HepG2 (cell line): ENCODE measurements at regions not wholly inside any gene's neighbourhood (a gene's known extent, or its start where the extent isn't known, plus 50 kb on each side); places are given as distances from the start of the nearest gene placed in this dataset.

Experiments used
- BHLHE40 ChIP-seq: IDR thresholded peaks from 2 replicates; pipeline ENCODE4 v1.6.1; 2011; ENCODE audit warnings: low read length, improper control_type of control experiment
- GABPB1 ChIP-seq: IDR thresholded peaks from 2 replicates; pipeline ENCODE4 v1.6.1; 2016; ENCODE audit warnings: mild to moderate bottlenecking, missing genetic modification reagents, moderate library complexity, missing compliant biosample characterization
- NR2F6 ChIP-seq, 2 experiments: IDR thresholded peaks; 2 replicates each; pipeline ENCODE4 v1.6.1; 2016; ENCODE audit warnings: antibody characterized with exemption in 1 of 2, mild to moderate bottlenecking in 1 of 2
- SUZ12 ChIP-seq: fragments of 150-350 bp; IDR thresholded peaks from 2 replicates; pipeline ENCODE4 v1.6.1; 2014; ENCODE audit warnings: low read depth, low read length
- TAF1 ChIP-seq: sonication (generic); formaldehyde crosslinking; IDR thresholded peaks from 2 replicates; pipeline ENCODE4 v1.4.0; 2020; ENCODE audit warnings: missing genetic modification reagents
- ZNF589 ChIP-seq: sonication (generic); formaldehyde crosslinking; conservative IDR thresholded peaks from 2 replicates; pipeline ENCODE4 v1.8.0; 2022; ENCODE audit warnings: mild to moderate bottlenecking, moderate library complexity, missing genetic modification reagents
- TF ChIP-seq, protein P1 (sequence below): sonication (generic); formaldehyde crosslinking; IDR thresholded peaks from 2 replicates; pipeline ENCODE4 v1.5.0; 2020; ENCODE audit warnings: mild to moderate bottlenecking, missing genetic modification reagents, moderate library complexity
- TF ChIP-seq, protein P2 (sequence below): sonication (generic); formaldehyde crosslinking; IDR thresholded peaks from 2 replicates; pipeline ENCODE4 v1.4.0; 2020; ENCODE audit warnings: missing genetic modification reagents

DNA sequence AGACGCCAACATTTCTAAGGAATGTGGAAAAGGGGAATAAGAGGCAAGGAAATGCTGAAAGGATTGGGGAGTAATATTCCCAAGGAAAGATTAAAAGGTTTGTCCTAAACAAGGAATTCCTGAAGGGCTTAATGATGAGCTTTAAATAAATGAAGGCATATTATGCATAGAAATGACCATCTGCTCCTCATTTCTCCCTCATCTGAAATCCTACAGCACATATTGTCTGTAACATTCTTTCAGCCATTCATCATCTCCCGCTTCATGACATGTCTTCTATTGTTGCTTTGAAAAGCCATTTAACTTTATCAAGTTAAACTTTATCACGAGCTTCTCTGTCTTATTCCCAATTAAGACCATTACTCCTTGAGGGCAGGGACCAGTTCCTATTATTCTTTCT is 608.7 kb upstream of the PLXNA2 start:
- TF ChIP-seq GABPB1 (CRISPR knock-in tag) (no peak), SUZ12 (no peak), NR2F6 (IDR thresholded peaks at IDR 0.05) (no peak), NR2F6 (CRISPR knock-in tag; IDR thresholded peaks at IDR 0.05) (no peak), BHLHE40 (no peak), ZNF589 (CRISPR knock-in tag) (no peak), TAF1 (no peak)
- TF ChIP-seq, protein P1, sequence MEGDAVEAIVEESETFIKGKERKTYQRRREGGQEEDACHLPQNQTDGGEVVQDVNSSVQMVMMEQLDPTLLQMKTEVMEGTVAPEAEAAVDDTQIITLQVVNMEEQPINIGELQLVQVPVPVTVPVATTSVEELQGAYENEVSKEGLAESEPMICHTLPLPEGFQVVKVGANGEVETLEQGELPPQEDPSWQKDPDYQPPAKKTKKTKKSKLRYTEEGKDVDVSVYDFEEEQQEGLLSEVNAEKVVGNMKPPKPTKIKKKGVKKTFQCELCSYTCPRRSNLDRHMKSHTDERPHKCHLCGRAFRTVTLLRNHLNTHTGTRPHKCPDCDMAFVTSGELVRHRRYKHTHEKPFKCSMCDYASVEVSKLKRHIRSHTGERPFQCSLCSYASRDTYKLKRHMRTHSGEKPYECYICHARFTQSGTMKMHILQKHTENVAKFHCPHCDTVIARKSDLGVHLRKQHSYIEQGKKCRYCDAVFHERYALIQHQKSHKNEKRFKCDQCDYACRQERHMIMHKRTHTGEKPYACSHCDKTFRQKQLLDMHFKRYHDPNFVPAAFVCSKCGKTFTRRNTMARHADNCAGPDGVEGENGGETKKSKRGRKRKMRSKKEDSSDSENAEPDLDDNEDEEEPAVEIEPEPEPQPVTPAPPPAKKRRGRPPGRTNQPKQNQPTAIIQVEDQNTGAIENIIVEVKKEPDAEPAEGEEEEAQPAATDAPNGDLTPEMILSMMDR: no peak
- TF ChIP-seq, protein P2, sequence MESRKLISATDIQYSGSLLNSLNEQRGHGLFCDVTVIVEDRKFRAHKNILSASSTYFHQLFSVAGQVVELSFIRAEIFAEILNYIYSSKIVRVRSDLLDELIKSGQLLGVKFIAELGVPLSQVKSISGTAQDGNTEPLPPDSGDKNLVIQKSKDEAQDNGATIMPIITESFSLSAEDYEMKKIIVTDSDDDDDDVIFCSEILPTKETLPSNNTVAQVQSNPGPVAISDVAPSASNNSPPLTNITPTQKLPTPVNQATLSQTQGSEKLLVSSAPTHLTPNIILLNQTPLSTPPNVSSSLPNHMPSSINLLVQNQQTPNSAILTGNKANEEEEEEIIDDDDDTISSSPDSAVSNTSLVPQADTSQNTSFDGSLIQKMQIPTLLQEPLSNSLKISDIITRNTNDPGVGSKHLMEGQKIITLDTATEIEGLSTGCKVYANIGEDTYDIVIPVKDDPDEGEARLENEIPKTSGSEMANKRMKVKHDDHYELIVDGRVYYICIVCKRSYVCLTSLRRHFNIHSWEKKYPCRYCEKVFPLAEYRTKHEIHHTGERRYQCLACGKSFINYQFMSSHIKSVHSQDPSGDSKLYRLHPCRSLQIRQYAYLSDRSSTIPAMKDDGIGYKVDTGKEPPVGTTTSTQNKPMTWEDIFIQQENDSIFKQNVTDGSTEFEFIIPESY (CRISPR knock-in tag): no peak
